Activated CD4-positive, alpha-beta T cell treated with anti-CD3 and anti-CD28 coated beads for 36 hours (primary cell): ENCODE measurements at regions not wholly inside any gene's neighbourhood (a gene's known extent, or its start where the extent isn't known, plus 50 kb on each side); places are given as distances from the start of the nearest gene placed in this dataset.

Experiments
- ATAC-seq: fragments of 200-7000 bp; cut with Tn5 transposase; one replicate; pipeline ENCODE4 v1.10.0; 2021; ENCODE audit warnings: mild to moderate bottlenecking, moderate library complexity
- CTCF ChIA-PET: fragments of 350-600 bp; sonication (Branson Sonifier 250); formaldehyde crosslinking; loops from one replicate; lab custom pipeline; 2021; ENCODE audit warnings: antibody characterized with exemption; lab: Charles Lee
- POLR2A ChIA-PET: fragments of 350-600 bp; sonication (Branson Sonifier 250); formaldehyde crosslinking; loops from one replicate; lab custom pipeline; 2021; ENCODE audit warnings: antibody characterized with exemption, inconsistent platforms; lab: Charles Lee
- DNase-seq: peaks from one replicate; pipeline ENCODE4 v3.0.0-alpha.2; 2020
- H3K27ac Mint-ChIP-seq: one replicate; pipeline ENCODE4 v1.8.0; 2021; ENCODE audit warnings: mixed read lengths
- H3K27me3 Mint-ChIP-seq: one replicate; pipeline ENCODE4 v1.8.0; 2021; ENCODE audit warnings: mixed read lengths
- H3K36me3 Mint-ChIP-seq: one replicate; pipeline ENCODE4 v1.8.0; 2021; ENCODE audit warnings: low read depth, mixed read lengths
- H3K4me1 Mint-ChIP-seq: one replicate; pipeline ENCODE4 v1.8.0; 2021; ENCODE audit warnings: mixed read lengths
- H3K4me3 Mint-ChIP-seq: one replicate; pipeline ENCODE4 v1.8.0; 2021; ENCODE audit warnings: mild to moderate bottlenecking, moderate library complexity, mixed read lengths
- H3K9me3 Mint-ChIP-seq: one replicate; pipeline ENCODE4 v1.8.0; 2021; ENCODE audit warnings: low read depth, mixed read lengths
- intact Hi-C, 2 experiments: fragments of 100-400 bp; cut with DNase I in 1 of 2; cut with micrococcal nuclease in 1 of 2; formaldehyde crosslinking; loops; one replicate each; pipeline versions ENCODE4 v1.14.2 to v1.15.1; 2022 to 2024; cut with DNase I, micrococcal nuclease

- Mint-ChIP-seq H3K4me3 (no peak overlapping the region), H3K27me3 (no peaks in the 10 kb centered on the region), H3K27ac (no peak overlapping the region), H3K9me3 (no peaks in the 10 kb centered on the region), H3K4me1 (no peaks in the 10 kb centered on the region), H3K36me3 (no peaks in the 10 kb centered on the region)
- CTCF ChIA-PET, result no interaction called here
- DNase-seq (no peak), ATAC-seq (no peak)
- POLR2A ChIA-PET, result no interaction called here
- intact Hi-C loops, result no loop called here
These were observed 93.8 kb upstream of the MTPN start for GRCh38 chr7:136070736-136071505.

DNA sequence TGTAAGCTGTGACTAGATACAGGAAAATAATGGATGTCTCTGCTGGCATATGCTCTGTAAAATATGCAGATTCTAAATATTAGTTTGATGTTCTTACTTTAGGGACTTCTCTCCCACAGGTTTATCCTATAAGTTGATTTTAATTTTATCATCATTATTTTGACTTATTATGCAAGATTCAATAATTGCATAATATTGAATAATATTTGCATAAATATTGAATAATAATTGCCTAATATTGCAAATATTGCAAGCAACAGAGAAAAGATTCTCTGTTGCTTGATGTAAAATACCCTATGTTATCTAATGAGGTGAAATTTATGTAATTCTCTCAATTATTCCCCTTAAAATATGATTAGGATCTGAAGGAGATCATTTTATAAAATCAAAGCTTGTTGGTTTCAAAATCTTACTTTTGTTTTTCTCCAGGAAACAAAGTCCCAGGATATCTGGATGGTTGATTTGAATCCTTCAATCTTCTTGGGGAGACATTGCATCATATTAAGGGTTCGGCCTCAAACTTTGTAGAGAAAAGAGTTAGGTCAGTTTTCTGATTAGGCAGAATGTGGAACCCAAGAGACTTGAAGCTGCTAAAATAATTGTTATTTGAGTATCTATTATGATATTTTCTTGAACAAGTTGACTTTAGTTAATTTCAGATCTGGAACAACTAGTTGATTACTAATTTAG lies 92.8 kb upstream of the MTPN start:
- ChIA-PET POLR2A (no interaction called here), CTCF (interaction anchor here (1.2 kb wide), 1 partner anchor 14 kb away, joined by 3 read pairs; no protein-coding TSS in a partner anchor)
- DNase-seq (no peak), ATAC-seq (no peak)
- H3K9me3 Mint-ChIP-seq, result no peaks in the 10 kb centered on the region
- peaks cover 1% of the 10 kb centered on the region for H3K4me1 Mint-ChIP-seq
- H3K4me3 Mint-ChIP-seq, result no peak overlapping the region
- H3K36me3 Mint-ChIP-seq, result no peaks in the 10 kb centered on the region
- H3K27ac Mint-ChIP-seq, result no peak overlapping the region
- intact Hi-C loops, result loop anchor here in 1 of 2 experiments (10.0 kb wide), 1 partner anchor 1865 kb away; no protein-coding TSS in a partner anchor
- no peaks in the 10 kb centered on the region for H3K27me3 Mint-ChIP-seq

- POLR2A ChIA-PET, result no interaction called here
These were observed 90.1 kb upstream of the MTPN start for GRCh38 chr7:136067277-136067676.

GRCh38 chr7:136066304-136067143 lies 89.4 kb upstream of the MTPN start:
- Mint-ChIP-seq H3K27ac (no peak overlapping the region), H3K4me3 (no peak overlapping the region), H3K36me3 (no peaks in the 10 kb centered on the region), H3K4me1 (peaks cover 17% of the 10 kb centered on the region), H3K27me3 (peaks cover 3% of the 10 kb centered on the region), H3K9me3 (no peaks in the 10 kb centered on the region)
- POLR2A ChIA-PET, result no interaction called here
- CTCF ChIA-PET, result interaction anchor here (0.6 kb wide), 1 partner anchor 34 kb away, joined by 3 read pairs; no protein-coding TSS in a partner anchor
- intact Hi-C loops, result loop anchor here in 1 of 2 experiments (10.0 kb wide), 1 partner anchor 1868 kb away; no protein-coding TSS in a partner anchor
- no peak for DNase-seq
- no peak for ATAC-seq

More at GRCh38 chr7:136067277-136067676, 90.1 kb upstream of the MTPN start:
- intact Hi-C loops, result loop anchor here in 1 of 2 experiments (10.0 kb wide), 1 partner anchor 1868 kb away; no protein-coding TSS in a partner anchor
- H3K27me3 Mint-ChIP-seq, result peaks cover 3% of the 10 kb centered on the region
- ATAC-seq (no peak), DNase-seq (no peak)
- H3K27ac Mint-ChIP-seq, result no peak overlapping the region
- peaks cover 17% of the 10 kb centered on the region for H3K4me1 Mint-ChIP-seq
- H3K9me3 Mint-ChIP-seq, result no peaks in the 10 kb centered on the region
- H3K36me3 Mint-ChIP-seq, result no peaks in the 10 kb centered on the region
- no peak overlapping the region for H3K4me3 Mint-ChIP-seq
- CTCF ChIA-PET, result no interaction called here

GRCh38 chr7:136064627-136065237 lies 87.6 kb upstream of the MTPN start:
- intact Hi-C loops, result loop anchor here (1.0 to 10.0 kb wide), 4 partner anchors 33 to 1870 kb away; no protein-coding TSS in a partner anchor
- ChIA-PET CTCF (no interaction called here), POLR2A (interaction anchor here (1.2 kb wide), 1 partner anchor 34 kb away, joined by 4 read pairs; no protein-coding TSS in a partner anchor)
- ATAC-seq (peak; percentile 59), DNase-seq (no peak)
- no peaks in the 10 kb centered on the region for H3K36me3 Mint-ChIP-seq
- H3K9me3 Mint-ChIP-seq, result no peaks in the 10 kb centered on the region
- H3K27me3 Mint-ChIP-seq, result peaks cover 3% of the 10 kb centered on the region
- H3K4me1 Mint-ChIP-seq, result peaks cover 17% of the 10 kb centered on the region
- no peak overlapping the region for H3K4me3 Mint-ChIP-seq
- H3K27ac Mint-ChIP-seq, result peak overlapping the region; percentile 48

GRCh38 chr7:136064081-136064480 lies 86.9 kb upstream of the MTPN start:
- Mint-ChIP-seq H3K9me3 (no peaks in the 10 kb centered on the region), H3K36me3 (no peaks in the 10 kb centered on the region), H3K27me3 (peaks cover 3% of the 10 kb centered on the region), H3K4me3 (no peak overlapping the region), H3K27ac (peak overlapping the region; percentile 40), H3K4me1 (peaks cover 17% of the 10 kb centered on the region)
- ChIA-PET CTCF (interaction anchor here (0.9 kb wide), 1 partner anchor 32 kb away, joined by 3 read pairs; no protein-coding TSS in a partner anchor), POLR2A (interaction anchor here (1.2 kb wide), 1 partner anchor 33 kb away, joined by 4 read pairs; no protein-coding TSS in a partner anchor)
- DNase-seq (peak; percentile 14), ATAC-seq (peak; percentile 83)
- intact Hi-C loops, result loop anchor here (1.0 to 10.0 kb wide), 4 partner anchors 33 to 1871 kb away; no protein-coding TSS in a partner anchor

DNA sequence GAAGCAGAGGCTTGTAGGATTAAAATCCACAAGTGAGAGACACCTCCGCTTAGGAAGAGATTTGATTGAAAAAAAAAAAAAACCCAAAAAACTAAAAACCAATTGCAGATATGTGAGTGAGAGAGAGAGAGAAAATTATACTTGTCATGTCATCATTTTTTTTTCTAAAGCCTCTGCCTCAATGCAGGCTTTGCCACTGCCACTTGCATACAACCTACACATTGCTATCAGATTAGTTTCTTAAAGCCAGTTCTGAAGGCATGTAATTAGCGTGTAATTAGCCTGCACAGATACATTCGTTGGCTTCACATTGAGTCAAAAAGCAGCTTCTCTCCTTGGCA lies 86.1 kb upstream of the MTPN start:
- Mint-ChIP-seq H3K36me3 (no peaks in the 10 kb centered on the region), H3K9me3 (no peaks in the 10 kb centered on the region), H3K27me3 (peaks cover 3% of the 10 kb centered on the region), H3K4me1 (peaks cover 17% of the 10 kb centered on the region), H3K4me3 (no peak overlapping the region), H3K27ac (no peak overlapping the region)
- DNase-seq (no peak), ATAC-seq (no peak)
- POLR2A ChIA-PET, result no interaction called here
- CTCF ChIA-PET, result interaction anchor here (0.6 to 0.9 kb wide), 3 partner anchors 32 to 274 kb away, joined by 3 read pairs; no protein-coding TSS in a partner anchor
- intact Hi-C loops, result loop anchor here in 1 of 2 experiments (10.0 kb wide), 1 partner anchor 1872 kb away; no protein-coding TSS in a partner anchor

GRCh38 chr7:136062625-136063325 lies 85.6 kb upstream of the MTPN start:
- DNase-seq (no peak), ATAC-seq (no peak)
- POLR2A ChIA-PET, result no interaction called here
- CTCF ChIA-PET, result interaction anchor here (0.6 to 0.7 kb wide), 2 partner anchors 41 to 273 kb away, joined by 3 read pairs; no protein-coding TSS in a partner anchor
- intact Hi-C loops, result loop anchor here in 1 of 2 experiments (10.0 kb wide), 1 partner anchor 1872 kb away; no protein-coding TSS in a partner anchor
- Mint-ChIP-seq H3K4me1 (peaks cover 17% of the 10 kb centered on the region), H3K4me3 (no peak overlapping the region), H3K27ac (no peak overlapping the region), H3K27me3 (peaks cover 3% of the 10 kb centered on the region), H3K9me3 (no peaks in the 10 kb centered on the region), H3K36me3 (no peaks in the 10 kb centered on the region)

GRCh38 chr7:136061433-136061832 lies 84.3 kb upstream of the MTPN start:
- H3K4me1 Mint-ChIP-seq, result peaks cover 17% of the 10 kb centered on the region
- POLR2A ChIA-PET, result no interaction called here
- H3K27ac Mint-ChIP-seq, result no peak overlapping the region
- CTCF ChIA-PET, result no interaction called here
- H3K36me3 Mint-ChIP-seq, result no peaks in the 10 kb centered on the region
- intact Hi-C loops, result loop anchor here in 1 of 2 experiments (10.0 kb wide), 1 partner anchor 1873 kb away; no protein-coding TSS in a partner anchor
- H3K9me3 Mint-ChIP-seq, result no peaks in the 10 kb centered on the region
- ATAC-seq, result no peak
- no peak overlapping the region for H3K4me3 Mint-ChIP-seq
- peaks cover 5% of the 10 kb centered on the region for H3K27me3 Mint-ChIP-seq
- no peak for DNase-seq

DNA sequence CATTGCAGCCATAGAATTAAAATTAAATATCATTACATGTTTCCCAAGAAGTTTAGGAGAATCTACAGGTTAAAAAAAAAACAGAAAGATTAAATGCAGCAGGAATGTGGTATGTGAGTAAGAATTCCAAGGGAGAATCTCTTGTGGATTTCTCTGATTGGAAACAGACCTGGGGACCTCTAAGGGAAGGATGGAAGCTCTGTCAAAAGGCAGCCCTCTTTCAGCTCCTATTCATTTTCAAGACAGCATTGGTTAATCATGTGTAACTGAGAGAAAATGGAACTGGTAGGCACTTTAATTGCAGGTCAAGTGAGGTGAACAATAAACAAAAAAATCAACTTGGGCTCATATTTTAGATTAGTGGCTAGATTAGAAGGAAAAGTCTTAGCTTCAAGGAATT lies 81.4 kb upstream of the MTPN start:
- Mint-ChIP-seq H3K4me1 (peaks cover 4% of the 10 kb centered on the region), H3K4me3 (no peak overlapping the region), H3K27me3 (peaks cover 3% of the 10 kb centered on the region), H3K36me3 (no peaks in the 10 kb centered on the region), H3K9me3 (no peaks in the 10 kb centered on the region), H3K27ac (no peak overlapping the region)
- DNase-seq (no peak), ATAC-seq (no peak)
- CTCF ChIA-PET, result interaction anchor here (0.6 kb wide), 1 partner anchor 551 kb away, joined by 5 read pairs; no protein-coding TSS in a partner anchor
- POLR2A ChIA-PET, result no interaction called here
- intact Hi-C loops, result no loop called here
